ENCODE measurements at regions not wholly inside any gene's neighbourhood (a gene's known extent, or its start where the extent isn't known, plus 50 kb on each side); places are given as distances from the start of the nearest gene placed in this dataset.

- no peak for DNase-seq (ENCODE audit: low read depth)
- no peak overlapping the region for H3K4me3 ChIP-seq (ENCODE audit: low read depth, low read length)
- TF ChIP-seq CTCF (IDR thresholded peaks at IDR 0.05; ENCODE audit: insufficient read depth, low read depth, low read length, missing control alignments), result no peak
These were observed 216.9 kb upstream of the LRP1B start for GRCh38 chr2:142347751-142348150.

- no peak overlapping the region for H3K4me3 ChIP-seq (ENCODE audit: low read depth, low read length)
- no peak for DNase-seq (ENCODE audit: low read depth)
- TF ChIP-seq CTCF (IDR thresholded peaks at IDR 0.05; ENCODE audit: insufficient read depth, low read depth, low read length, missing control alignments), result no peak
These were observed 208.4 kb upstream of the LRP1B start for GRCh38 chr2:142339261-142339660.

- no peak for DNase-seq (ENCODE audit: low read depth)
- no peak for TF ChIP-seq CTCF (IDR thresholded peaks at IDR 0.05; ENCODE audit: insufficient read depth, low read depth, low read length, missing control alignments)
- H3K4me3 ChIP-seq (ENCODE audit: low read depth, low read length), result no peak overlapping the region
These were observed 201.4 kb upstream of the LRP1B start for GRCh38 chr2:142332196-142332595.

- TF ChIP-seq CTCF (IDR thresholded peaks at IDR 0.05; ENCODE audit: insufficient read depth, low read depth, low read length, missing control alignments), result no peak
- no peak overlapping the region for H3K4me3 ChIP-seq (ENCODE audit: low read depth, low read length)
- DNase-seq (ENCODE audit: low read depth), result no peak
These were observed 199.6 kb upstream of the LRP1B start for GRCh38 chr2:142330458-142330857.

GRCh38 chr2:142325870-142326269, 195.1 kb upstream of the LRP1B start:
- H3K4me3 ChIP-seq (ENCODE audit: low read depth, low read length), result no peak overlapping the region
- no peak for DNase-seq (ENCODE audit: low read depth)
- TF ChIP-seq CTCF (IDR thresholded peaks at IDR 0.05; ENCODE audit: insufficient read depth, low read depth, low read length, missing control alignments), result no peak

GRCh38 chr2:142323206-142323605, 192.4 kb upstream of the LRP1B start:
- H3K4me3 ChIP-seq (ENCODE audit: low read depth, low read length), result no peak overlapping the region
- no peak for DNase-seq (ENCODE audit: low read depth)
- TF ChIP-seq CTCF (IDR thresholded peaks at IDR 0.05; ENCODE audit: insufficient read depth, low read depth, low read length, missing control alignments), result no peak

GRCh38 chr2:142321706-142322280, 191.0 kb upstream of the LRP1B start:
- no peak overlapping the region for H3K4me3 ChIP-seq (ENCODE audit: low read depth, low read length)
- DNase-seq (ENCODE audit: low read depth), result no peak
- no peak for TF ChIP-seq CTCF (IDR thresholded peaks at IDR 0.05; ENCODE audit: insufficient read depth, low read depth, low read length, missing control alignments)

Measured in GM12865 (cell line).